ENCODE measurements at regions not wholly inside any gene's neighbourhood (a gene's known extent, or its start where the extent isn't known, plus 50 kb on each side); places are given as distances from the start of the nearest gene placed in this dataset.

- no peak for DNase-seq (ENCODE audit: low read depth in 2 of 2)
Observed at GRCh38 chr11:91653079-91653754, 571.4 kb upstream of the FAT3 start.

- no peak for DNase-seq (ENCODE audit: low read depth in 2 of 2)
Observed at GRCh38 chr11:91650802-91651201, 573.8 kb upstream of the FAT3 start.

GRCh38 chr11:91641153-91641552 lies 583.5 kb upstream of the FAT3 start:
- no peak for DNase-seq (ENCODE audit: low read depth in 2 of 2)

GRCh38 chr11:91639359-91639758 lies 585.3 kb upstream of the FAT3 start:
- no peak for DNase-seq (ENCODE audit: low read depth in 2 of 2)

GRCh38 chr11:91630916-91631673 lies 593.5 kb upstream of the FAT3 start:
- DNase-seq (ENCODE audit: low read depth in 2 of 2), result no peak

GRCh38 chr11:91625495-91625894 lies 599.1 kb upstream of the FAT3 start:
- no peak for DNase-seq (ENCODE audit: low read depth in 2 of 2)

- no peak for DNase-seq (ENCODE audit: low read depth in 2 of 2)
Observed at GRCh38 chr11:91624021-91624420, 600.6 kb upstream of the FAT3 start.

GRCh38 chr11:91608677-91609076 lies 615.9 kb upstream of the FAT3 start:
- no peak for DNase-seq (ENCODE audit: low read depth in 2 of 2)

GRCh38 chr11:91596111-91596510 lies 628.5 kb upstream of the FAT3 start:
- DNase-seq (ENCODE audit: low read depth in 2 of 2), result no peak

GRCh38 chr11:91591021-91591420 lies 633.6 kb upstream of the FAT3 start:
- DNase-seq (ENCODE audit: low read depth in 2 of 2), result no peak

- DNase-seq (ENCODE audit: low read depth in 2 of 2), result no peak
Observed at GRCh38 chr11:91587131-91587530, 637.5 kb upstream of the FAT3 start.

GRCh38 chr11:91585035-91585801 lies 639.4 kb upstream of the FAT3 start:
- no peak for DNase-seq (ENCODE audit: low read depth in 2 of 2)

GRCh38 chr11:91563176-91563575 lies 661.4 kb upstream of the FAT3 start:
- no peak for DNase-seq (ENCODE audit: low read depth in 2 of 2)

GRCh38 chr11:91560434-91560833 lies 664.2 kb upstream of the FAT3 start:
- DNase-seq (ENCODE audit: low read depth in 2 of 2), result no peak

- DNase-seq (ENCODE audit: low read depth in 2 of 2), result no peak
Observed at GRCh38 chr11:91538065-91538464, 686.6 kb upstream of the FAT3 start.

GRCh38 chr11:91536366-91536765 lies 688.3 kb upstream of the FAT3 start:
- DNase-seq (ENCODE audit: low read depth in 2 of 2), result no peak

- DNase-seq (ENCODE audit: low read depth in 2 of 2), result no peak
Observed at GRCh38 chr11:91528965-91529364, 695.7 kb upstream of the FAT3 start.

- DNase-seq (ENCODE audit: low read depth in 2 of 2), result no peak
Observed at GRCh38 chr11:91527380-91528030, 697.1 kb upstream of the FAT3 start.

- no peak for DNase-seq (ENCODE audit: low read depth in 2 of 2)
Observed at GRCh38 chr11:91513734-91514133, 710.9 kb upstream of the FAT3 start.

- no peak for DNase-seq (ENCODE audit: low read depth in 2 of 2)
Observed at GRCh38 chr11:91497847-91498246, 726.8 kb upstream of the FAT3 start.

GRCh38 chr11:91495837-91496236 lies 728.8 kb upstream of the FAT3 start:
- no peak for DNase-seq (ENCODE audit: low read depth in 2 of 2)

- no peak for DNase-seq (ENCODE audit: low read depth in 2 of 2)
Observed at GRCh38 chr11:91489989-91490388, 734.6 kb upstream of the FAT3 start.

Measured in stimulated activated CD4-positive, alpha-beta T cell treated with anti-CD3 and anti-CD28 coated beads, Interleukin-1b, Interleukin-23, amount 100 ng/mL, for 4 hours (primary cell).